ENCODE measurements at regions not wholly inside any gene's neighbourhood (a gene's known extent, or its start where the extent isn't known, plus 50 kb on each side); places are given as distances from the start of the nearest gene placed in this dataset.

- POLR2A ChIA-PET = no interaction called here
- CTCF ChIA-PET = no interaction called here
- H3K27ac ChIP-seq (ENCODE audit: low read depth, low read length) = no peak overlapping the region
These were observed 118.8 kb upstream of the NANOS1 start for GRCh38 chr10:118910702-118911101.

DNA sequence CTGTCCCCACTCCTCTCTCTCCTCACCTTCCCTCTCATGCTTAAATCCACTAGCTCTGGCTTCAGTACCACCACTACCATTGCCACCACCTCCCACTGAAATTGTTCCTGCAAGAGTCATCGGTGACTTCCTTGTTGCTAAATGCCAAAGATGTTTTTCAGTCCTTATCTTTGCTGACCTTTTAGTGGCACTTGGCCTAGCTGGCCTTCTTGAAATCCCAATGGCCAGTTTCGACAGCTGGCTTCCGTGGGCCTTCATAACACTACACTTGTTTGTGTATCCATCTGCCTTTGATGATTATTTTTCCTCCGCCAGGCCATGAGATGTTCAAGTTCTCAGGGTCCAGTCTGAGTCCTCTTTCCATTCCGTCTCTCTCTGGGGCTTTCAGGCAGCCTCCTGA lies 118.2 kb upstream of the NANOS1 start:
- H3K27ac ChIP-seq (ENCODE audit: low read depth, low read length) = no peak overlapping the region
- CTCF ChIA-PET = no interaction called here
- no peaks in the 10 kb centered on the region for H3K27me3 ChIP-seq (ENCODE audit: control insufficient read depth, insufficient read depth, low read length)
- TF ChIP-seq, protein P1, sequence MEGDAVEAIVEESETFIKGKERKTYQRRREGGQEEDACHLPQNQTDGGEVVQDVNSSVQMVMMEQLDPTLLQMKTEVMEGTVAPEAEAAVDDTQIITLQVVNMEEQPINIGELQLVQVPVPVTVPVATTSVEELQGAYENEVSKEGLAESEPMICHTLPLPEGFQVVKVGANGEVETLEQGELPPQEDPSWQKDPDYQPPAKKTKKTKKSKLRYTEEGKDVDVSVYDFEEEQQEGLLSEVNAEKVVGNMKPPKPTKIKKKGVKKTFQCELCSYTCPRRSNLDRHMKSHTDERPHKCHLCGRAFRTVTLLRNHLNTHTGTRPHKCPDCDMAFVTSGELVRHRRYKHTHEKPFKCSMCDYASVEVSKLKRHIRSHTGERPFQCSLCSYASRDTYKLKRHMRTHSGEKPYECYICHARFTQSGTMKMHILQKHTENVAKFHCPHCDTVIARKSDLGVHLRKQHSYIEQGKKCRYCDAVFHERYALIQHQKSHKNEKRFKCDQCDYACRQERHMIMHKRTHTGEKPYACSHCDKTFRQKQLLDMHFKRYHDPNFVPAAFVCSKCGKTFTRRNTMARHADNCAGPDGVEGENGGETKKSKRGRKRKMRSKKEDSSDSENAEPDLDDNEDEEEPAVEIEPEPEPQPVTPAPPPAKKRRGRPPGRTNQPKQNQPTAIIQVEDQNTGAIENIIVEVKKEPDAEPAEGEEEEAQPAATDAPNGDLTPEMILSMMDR (IDR thresholded peaks at IDR 0.05; ENCODE audit: low read depth, low read length) = no peak
- H3K9me3 ChIP-seq (ENCODE audit: control insufficient read depth, insufficient read depth, low read length) = no peaks in the 10 kb centered on the region; the same call in 1 of the 2 replicates
- POLR2A ChIA-PET = no interaction called here
- DNase-seq (ENCODE audit: low read depth, low spot score) = no peak
- H3K4me3 ChIP-seq (ENCODE audit: low read depth, low read length) = no peak overlapping the region

More at GRCh38 chr10:118910702-118911101, 118.8 kb upstream of the NANOS1 start:
- no peak overlapping the region for H3K4me3 ChIP-seq (ENCODE audit: low read depth, low read length)
- TF ChIP-seq, protein P1 (IDR thresholded peaks at IDR 0.05; ENCODE audit: low read depth, low read length) = no peak
- DNase-seq (ENCODE audit: low read depth, low spot score) = no peak
- no peaks in the 10 kb centered on the region; the same call in 1 of the 2 replicates for H3K9me3 ChIP-seq (ENCODE audit: control insufficient read depth, insufficient read depth, low read length)
- H3K27me3 ChIP-seq (ENCODE audit: control insufficient read depth, insufficient read depth, low read length) = no peaks in the 10 kb centered on the region

GRCh38 chr10:118912961-118913600 lies 116.4 kb upstream of the NANOS1 start:
- H3K27me3 ChIP-seq (ENCODE audit: control insufficient read depth, insufficient read depth, low read length) = no peaks in the 10 kb centered on the region
- DNase-seq (ENCODE audit: low read depth, low spot score) = no peak
- H3K27ac ChIP-seq (ENCODE audit: low read depth, low read length) = no peak overlapping the region
- no peaks in the 10 kb centered on the region; the same call in 1 of the 2 replicates for H3K9me3 ChIP-seq (ENCODE audit: control insufficient read depth, insufficient read depth, low read length)
- H3K4me3 ChIP-seq (ENCODE audit: low read depth, low read length) = no peak overlapping the region
- TF ChIP-seq, protein P1 (IDR thresholded peaks at IDR 0.05; ENCODE audit: low read depth, low read length) = no peak
- ChIA-PET CTCF (no interaction called here), POLR2A (no interaction called here)

DNA sequence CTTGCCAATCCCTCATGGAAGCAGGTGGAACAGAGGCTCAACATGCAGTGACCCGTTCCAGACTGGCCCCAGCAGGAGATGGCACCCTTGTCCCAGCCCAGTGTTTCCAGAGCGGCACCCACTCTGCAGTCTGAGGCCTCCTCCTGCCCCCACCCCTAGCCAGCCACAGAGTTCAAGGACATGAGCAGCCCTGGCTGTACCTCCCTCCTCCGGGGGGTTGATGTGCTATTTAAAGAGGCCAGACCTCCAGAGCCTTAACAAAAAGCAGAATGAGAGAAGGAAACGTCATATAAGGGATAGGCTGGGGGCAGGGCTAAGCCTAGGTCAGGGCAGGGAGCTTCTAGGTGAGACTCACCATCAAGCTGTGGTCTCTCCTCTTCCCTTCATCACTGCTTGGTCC lies 115.7 kb upstream of the NANOS1 start:
- Histone ChIP-seq H3K4me3 (ENCODE audit: low read depth, low read length) (no peak overlapping the region), H3K9me3 (ENCODE audit: control insufficient read depth, insufficient read depth, low read length) (no peaks in the 10 kb centered on the region; the same call in 1 of the 2 replicates), H3K27ac (ENCODE audit: low read depth, low read length) (no peak overlapping the region), H3K27me3 (ENCODE audit: control insufficient read depth, insufficient read depth, low read length) (no peaks in the 10 kb centered on the region)
- POLR2A ChIA-PET = no interaction called here
- TF ChIP-seq, protein P1 (IDR thresholded peaks at IDR 0.05; ENCODE audit: low read depth, low read length) = no peak
- CTCF ChIA-PET = no interaction called here
- DNase-seq (ENCODE audit: low read depth, low spot score) = no peak

DNA sequence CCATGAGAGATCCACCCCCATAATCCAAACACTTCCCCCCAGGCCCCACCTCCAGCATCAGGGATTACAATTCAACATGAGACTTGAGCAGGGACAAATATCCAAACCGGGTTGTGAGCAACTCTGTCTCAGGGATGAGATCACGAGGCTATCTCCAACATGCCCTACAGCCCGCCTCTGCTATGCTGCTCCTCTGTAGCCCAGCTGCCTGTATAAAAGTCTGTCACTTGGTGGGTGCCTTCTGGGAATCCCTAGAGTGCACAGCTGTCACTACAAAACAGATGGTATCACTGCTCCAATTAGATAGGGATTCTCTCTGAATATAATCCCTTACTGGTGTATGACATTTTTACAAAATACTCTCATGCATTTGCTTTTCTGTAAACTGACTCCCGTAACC lies 114.9 kb upstream of the NANOS1 start:
- TF ChIP-seq, protein P1 (IDR thresholded peaks at IDR 0.05; ENCODE audit: low read depth, low read length) = no peak
- Histone ChIP-seq H3K27ac (ENCODE audit: low read depth, low read length) (no peak overlapping the region), H3K9me3 (ENCODE audit: control insufficient read depth, insufficient read depth, low read length) (no peaks in the 10 kb centered on the region; the same call in 1 of the 2 replicates), H3K27me3 (ENCODE audit: control insufficient read depth, insufficient read depth, low read length) (no peaks in the 10 kb centered on the region), H3K4me3 (ENCODE audit: low read depth, low read length) (no peak overlapping the region)
- CTCF ChIA-PET = no interaction called here
- no peak for DNase-seq (ENCODE audit: low read depth, low spot score)
- POLR2A ChIA-PET = no interaction called here

All from AG04450 (cell line).